ENCODE measurements at regions not wholly inside any gene's neighbourhood (a gene's known extent, or its start where the extent isn't known, plus 50 kb on each side); places are given as distances from the start of the nearest gene placed in this dataset.

- no peak for TF ChIP-seq CEBPB (IDR thresholded peaks at IDR 0.05; ENCODE audit: low read depth, low read length)
- TF ChIP-seq MAZ (IDR thresholded peaks at IDR 0.05; ENCODE audit: borderline replicate concordance, low read depth, low read length), result no peak
- no peak for TF ChIP-seq CTCF (conservative IDR thresholded peaks at IDR 0.05; ENCODE audit: low read depth, low read length)
- no peak for TF ChIP-seq ELK1 (IDR thresholded peaks at IDR 0.05; ENCODE audit: borderline replicate concordance, low read depth, low read length)
- TF ChIP-seq MXI1 (IDR thresholded peaks at IDR 0.05; ENCODE audit: borderline replicate concordance, low read depth, low read length), result no peak
- no peak for TF ChIP-seq POLR2A (IDR thresholded peaks at IDR 0.05; ENCODE audit: low read depth, low read length)
- no peak for TF ChIP-seq SMC3 (IDR thresholded peaks at IDR 0.05; ENCODE audit: low read depth, low read length)
- no peak for TF ChIP-seq CHD1 (IDR thresholded peaks at IDR 0.05; ENCODE audit: low read depth, low read length)
- TF ChIP-seq RFX5 (IDR thresholded peaks at IDR 0.05; ENCODE audit: low read depth, low read length), result no peak
- TF ChIP-seq FOS (IDR thresholded peaks at IDR 0.05; ENCODE audit: low read depth, low read length), result no peak
- TF ChIP-seq MAFK (IDR thresholded peaks at IDR 0.05; ENCODE audit: low read depth, low read length), result no peak
- TF ChIP-seq USF2 (IDR thresholded peaks at IDR 0.05; ENCODE audit: low read depth, low read length), result no peak
- TF ChIP-seq BHLHE40 (IDR thresholded peaks at IDR 0.05; ENCODE audit: low read depth, low read length), result no peak
Measured at GRCh38 chr17:53092072-53092471, 730.7 kb upstream of the KIF2B start.

Measured in IMR-90 (cell line).